ENCODE measurements at regions not wholly inside any gene's neighbourhood (a gene's known extent, or its start where the extent isn't known, plus 50 kb on each side); places are given as distances from the start of the nearest gene placed in this dataset.

- no peak for TF ChIP-seq POLR2A (IDR thresholded peaks at IDR 0.05; ENCODE audit: low read depth, low read length)
- DNase-seq (ENCODE audit: insufficient read length, low spot score) (no peak), FAIRE-seq (no peak)
Measured at GRCh38 chr10:89900554-89900953, 199.2 kb downstream of the KIF20B start.

- FAIRE-seq (no peak), DNase-seq (ENCODE audit: insufficient read length, low spot score) (no peak)
- TF ChIP-seq POLR2A (IDR thresholded peaks at IDR 0.05; ENCODE audit: low read depth, low read length) = no peak
Measured at GRCh38 chr10:89901895-89902294, 200.5 kb downstream of the KIF20B start.

GRCh38 chr10:89904755-89905154 is 203.4 kb downstream of the KIF20B start:
- no peak for TF ChIP-seq POLR2A (IDR thresholded peaks at IDR 0.05; ENCODE audit: low read depth, low read length)
- DNase-seq (ENCODE audit: insufficient read length, low spot score) (no peak), FAIRE-seq (no peak)

- DNase-seq (ENCODE audit: insufficient read length, low spot score) = no peak
- FAIRE-seq = no peak
- no peak for TF ChIP-seq POLR2A (IDR thresholded peaks at IDR 0.05; ENCODE audit: low read depth, low read length)
Measured at GRCh38 chr10:89909752-89910151, 208.4 kb downstream of the KIF20B start.

GRCh38 chr10:89915021-89915420 is 213.6 kb downstream of the KIF20B start:
- DNase-seq (ENCODE audit: insufficient read length, low spot score) (no peak), FAIRE-seq (no peak)
- no peak for TF ChIP-seq POLR2A (IDR thresholded peaks at IDR 0.05; ENCODE audit: low read depth, low read length)

- no peak for TF ChIP-seq POLR2A (IDR thresholded peaks at IDR 0.05; ENCODE audit: low read depth, low read length)
- no peak for FAIRE-seq
- DNase-seq (ENCODE audit: insufficient read length, low spot score) = no peak
Measured at GRCh38 chr10:89915968-89916367, 214.6 kb downstream of the KIF20B start.

- FAIRE-seq = no peak
- no peak for TF ChIP-seq POLR2A (IDR thresholded peaks at IDR 0.05; ENCODE audit: low read depth, low read length)
- no peak for DNase-seq (ENCODE audit: insufficient read length, low spot score)
Measured at GRCh38 chr10:89916468-89917215, 215.3 kb downstream of the KIF20B start.

- no peak for TF ChIP-seq POLR2A (IDR thresholded peaks at IDR 0.05; ENCODE audit: low read depth, low read length)
- FAIRE-seq = no peak
- no peak for DNase-seq (ENCODE audit: insufficient read length, low spot score)
Measured at GRCh38 chr10:89921403-89921802, 220.0 kb downstream of the KIF20B start.

GRCh38 chr10:89923661-89924060 is 222.3 kb downstream of the KIF20B start:
- TF ChIP-seq POLR2A (IDR thresholded peaks at IDR 0.05; ENCODE audit: low read depth, low read length) = no peak
- DNase-seq (ENCODE audit: insufficient read length, low spot score) (no peak), FAIRE-seq (no peak)

GRCh38 chr10:89924261-89924660 is 222.9 kb downstream of the KIF20B start:
- DNase-seq (ENCODE audit: insufficient read length, low spot score) = no peak
- no peak for TF ChIP-seq POLR2A (IDR thresholded peaks at IDR 0.05; ENCODE audit: low read depth, low read length)
- FAIRE-seq = no peak

- DNase-seq (ENCODE audit: insufficient read length, low spot score) (no peak), FAIRE-seq (no peak)
- TF ChIP-seq POLR2A (IDR thresholded peaks at IDR 0.05; ENCODE audit: low read depth, low read length) = no peak
Measured at GRCh38 chr10:89926736-89927135, 225.3 kb downstream of the KIF20B start.

- DNase-seq (ENCODE audit: insufficient read length, low spot score) (no peak), FAIRE-seq (no peak)
- TF ChIP-seq POLR2A (IDR thresholded peaks at IDR 0.05; ENCODE audit: low read depth, low read length) = no peak
Measured at GRCh38 chr10:89929282-89930026, 228.1 kb downstream of the KIF20B start.

- DNase-seq (ENCODE audit: insufficient read length, low spot score) = no peak
- no peak for TF ChIP-seq POLR2A (IDR thresholded peaks at IDR 0.05; ENCODE audit: low read depth, low read length)
- FAIRE-seq = no peak
Measured at GRCh38 chr10:89937494-89937893, 236.1 kb downstream of the KIF20B start.

- DNase-seq (ENCODE audit: insufficient read length, low spot score) = no peak
- no peak for FAIRE-seq
- no peak for TF ChIP-seq POLR2A (IDR thresholded peaks at IDR 0.05; ENCODE audit: low read depth, low read length)
Measured at GRCh38 chr10:89940076-89940475, 238.7 kb downstream of the KIF20B start.

- DNase-seq (ENCODE audit: insufficient read length, low spot score) = no peak
- no peak for FAIRE-seq
- TF ChIP-seq POLR2A (IDR thresholded peaks at IDR 0.05; ENCODE audit: low read depth, low read length) = no peak
Measured at GRCh38 chr10:89942217-89942616, 240.8 kb downstream of the KIF20B start.
